GM19372 (cell line): ENCODE measurements at regions not wholly inside any gene's neighbourhood (a gene's known extent, or its start where the extent isn't known, plus 50 kb on each side); places are given as distances from the start of the nearest gene placed in this dataset.
"Not testable (repeated sequence)": the region's sequence is repeated elsewhere in the genome, so short reads cannot be mapped to it uniquely, and the experiment has no call there.

Source experiments
- ATAC-seq: cut with Tn5 transposase; IDR thresholded peaks from one replicate; pipeline ENCODE4 v1.9.1; 2021; ENCODE audit warnings: mild to moderate bottlenecking, low read depth, moderate library complexity; ENCODE audit not compliant: unreplicated experiment

- no peak for ATAC-seq
These were observed 286.2 kb upstream of the HSFY2 start for GRCh38 chrY:19059733-19060132.

GRCh38 chrY:19058831-19059370 is 285.4 kb upstream of the HSFY2 start:
- ATAC-seq = no peak

GRCh38 chrY:19056138-19056469 is 282.6 kb upstream of the HSFY2 start:
- ATAC-seq = no peak

GRCh38 chrY:19055232-19056137 is 281.9 kb upstream of the HSFY2 start:
- no peak for ATAC-seq

GRCh38 chrY:19053806-19054205 is 280.3 kb upstream of the HSFY2 start:
- no peak for ATAC-seq

- no peak for ATAC-seq
These were observed 277.5 kb upstream of the HSFY2 start for GRCh38 chrY:19051021-19051420.

GRCh38 chrY:19042984-19043442 is 269.5 kb upstream of the HSFY2 start:
- no peak for ATAC-seq

- no peak for ATAC-seq
These were observed 268.9 kb upstream of the HSFY2 start for GRCh38 chrY:19042306-19042958.

GRCh38 chrY:19026631-19027030 is 253.1 kb upstream of the HSFY2 start:
- ATAC-seq = no peak

GRCh38 chrY:19023934-19024333 is 250.4 kb upstream of the HSFY2 start:
- no peak for ATAC-seq

- no peak for ATAC-seq
These were observed 246.7 kb upstream of the HSFY2 start for GRCh38 chrY:19020193-19020592.

GRCh38 chrY:19016990-19017389 is 243.5 kb upstream of the HSFY2 start:
- ATAC-seq = no peak

GRCh38 chrY:19015854-19016253 is 242.3 kb upstream of the HSFY2 start:
- no peak for ATAC-seq

GRCh38 chrY:19015213-19015612 is 241.7 kb upstream of the HSFY2 start:
- no peak for ATAC-seq

GRCh38 chrY:19012985-19013384 is 239.4 kb upstream of the HSFY2 start:
- ATAC-seq = no peak

- no peak for ATAC-seq
These were observed 238.1 kb upstream of the HSFY2 start for GRCh38 chrY:19011605-19012090.

- no peak for ATAC-seq
These were observed 232.7 kb upstream of the HSFY2 start for GRCh38 chrY:19006234-19006633.

- ATAC-seq = no peak
These were observed 232.0 kb upstream of the HSFY2 start for GRCh38 chrY:19005579-19005978.

- no peak for ATAC-seq
These were observed 224.2 kb upstream of the HSFY2 start for GRCh38 chrY:18997635-18998240.

- no peak for ATAC-seq
These were observed 219.9 kb upstream of the HSFY2 start for GRCh38 chrY:18993480-18993879.

- ATAC-seq = not testable (repeated sequence)
These were observed 219.1 kb upstream of the HSFY2 start for GRCh38 chrY:18992684-18993083.
